ENCODE measurements at regions not wholly inside any gene's neighbourhood (a gene's known extent, or its start where the extent isn't known, plus 50 kb on each side); places are given as distances from the start of the nearest gene placed in this dataset.
A peak's percentile ranks its signal among the peaks of the same experiment; 100 is the strongest.
"Not testable (repeated sequence)": the region's sequence is repeated elsewhere in the genome, so short reads cannot be mapped to it uniquely, and the experiment has no call there.

DNA sequence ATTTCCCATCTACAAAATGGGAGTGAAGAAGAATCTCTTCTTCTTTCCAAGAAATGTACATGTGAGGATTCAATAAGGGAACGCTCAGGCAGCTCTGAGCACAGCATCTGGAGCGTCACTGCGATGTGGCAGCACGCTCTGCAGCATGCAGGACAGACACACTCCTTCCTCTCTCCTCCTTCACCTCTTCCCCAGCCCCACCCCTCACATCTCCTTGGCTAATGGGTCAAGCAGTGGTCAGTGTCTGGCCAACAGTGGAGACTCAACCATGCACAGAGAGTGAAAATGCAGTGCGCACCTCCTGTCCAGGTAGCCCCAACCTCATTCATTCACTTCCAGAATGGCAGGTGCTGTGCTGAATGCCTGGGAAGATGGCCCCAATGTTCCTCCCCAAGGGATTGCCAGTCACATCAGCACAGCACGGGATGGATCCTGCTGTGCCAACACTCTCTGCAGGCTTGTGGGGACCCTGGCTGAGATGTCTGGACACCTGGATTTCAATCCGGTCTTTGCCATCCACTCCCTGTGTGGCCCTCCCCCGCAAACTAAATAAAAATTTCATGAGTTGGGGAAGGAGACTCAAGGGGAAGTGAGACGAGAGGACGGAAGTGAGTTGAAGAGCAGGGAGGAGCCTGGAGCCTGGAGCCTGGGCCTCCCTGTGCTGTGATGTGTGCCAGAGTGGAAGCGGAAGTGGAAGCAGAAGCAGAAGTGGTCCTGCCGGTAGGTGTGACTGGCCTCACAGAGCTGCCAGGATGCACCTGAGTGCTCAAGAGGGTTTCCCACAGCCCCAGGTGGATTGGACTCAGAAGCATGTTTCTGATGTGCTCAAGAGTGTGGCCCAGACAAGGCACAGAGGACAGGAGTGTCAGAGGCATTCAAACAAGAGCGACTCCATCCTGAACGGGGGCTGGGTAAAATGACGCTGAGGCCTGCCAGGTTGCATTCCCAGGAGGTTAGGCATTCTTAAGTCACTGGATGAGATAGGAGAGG is 163.9 kb downstream of the SMAD6 start:
- peak; percentile 90 for DNase-seq

DNA sequence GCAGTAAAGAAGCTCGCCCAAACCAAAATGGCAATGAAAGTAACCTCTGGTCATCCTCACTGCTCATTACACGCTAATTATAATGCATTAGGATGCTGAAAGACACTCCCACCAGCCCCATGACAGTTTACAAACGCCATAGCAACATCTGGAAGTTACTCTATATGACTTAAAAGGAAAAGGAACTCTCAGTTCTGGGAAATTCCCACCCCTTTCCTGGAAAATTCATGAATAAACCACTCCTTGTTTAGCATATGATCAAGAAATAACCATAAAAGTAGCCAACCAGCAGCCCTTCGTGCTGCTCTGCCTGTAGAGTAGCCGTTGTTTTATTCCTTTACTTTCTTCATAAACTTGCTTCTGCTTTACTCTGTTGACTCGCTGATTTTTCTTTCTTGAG is 164.6 kb downstream of the SMAD6 start:
- peak; percentile 74 for DNase-seq

DNA sequence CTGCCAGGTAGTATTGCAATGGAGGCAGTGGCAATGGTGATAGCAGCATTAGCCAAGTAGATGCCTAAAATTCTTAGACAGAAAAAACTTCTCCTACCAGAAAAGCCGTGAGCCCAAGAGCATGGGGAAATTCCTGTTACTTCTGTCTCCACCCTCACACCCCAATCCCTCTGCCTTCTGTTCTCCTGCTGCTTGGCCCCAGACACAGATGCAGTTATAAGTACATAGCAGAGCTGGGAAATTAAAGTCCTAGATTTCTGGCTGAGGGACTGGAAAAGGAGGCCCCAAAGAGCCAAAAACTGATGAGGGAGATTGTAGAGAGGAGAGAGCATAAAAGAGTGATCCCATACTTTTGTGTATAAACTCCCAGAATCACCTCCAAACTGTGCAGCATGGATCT is 166.9 kb downstream of the SMAD6 start:
- no peak for DNase-seq

DNA sequence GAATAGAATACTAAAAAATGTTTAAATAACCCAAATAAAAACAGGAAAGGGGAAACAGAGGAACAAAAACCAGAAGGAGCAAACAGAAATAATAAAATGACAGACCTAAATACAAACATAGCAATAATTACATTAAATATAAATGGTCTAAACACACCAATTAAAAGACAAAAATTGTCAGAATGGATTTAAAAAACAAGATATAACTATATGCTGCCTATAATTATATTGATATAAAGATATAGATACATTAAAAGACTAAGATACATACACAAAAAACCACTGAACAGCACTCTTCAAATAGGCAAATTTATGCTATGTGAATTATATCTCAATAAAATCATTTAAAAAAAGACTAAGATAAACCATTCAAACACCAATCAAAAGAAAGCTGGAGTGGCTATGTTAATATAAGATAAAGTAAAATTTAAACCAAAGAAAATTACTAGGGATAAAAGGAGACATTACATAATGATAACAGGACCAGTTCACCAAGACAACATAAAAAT is 168.9 kb downstream of the SMAD6 start:
- DNase-seq: no peak

DNA sequence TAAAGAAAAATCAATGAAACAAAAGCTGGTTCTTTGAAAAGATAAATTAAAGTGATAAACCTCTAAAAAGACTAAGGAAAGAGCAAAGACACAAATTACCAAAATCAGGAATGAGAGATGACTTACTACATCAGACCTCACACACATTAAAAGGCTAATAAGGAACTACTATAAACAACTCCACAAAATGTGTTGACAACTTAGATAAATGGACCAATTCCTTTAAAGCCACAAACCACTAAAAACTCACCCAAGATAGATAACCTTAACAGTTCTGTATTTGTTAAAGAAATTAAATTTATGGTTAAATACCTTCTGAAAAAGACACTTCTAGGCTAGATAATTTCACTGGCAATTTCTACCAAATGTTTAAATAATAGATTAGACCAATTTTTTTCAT is 170.4 kb downstream of the SMAD6 start:
- no peak for DNase-seq

DNA sequence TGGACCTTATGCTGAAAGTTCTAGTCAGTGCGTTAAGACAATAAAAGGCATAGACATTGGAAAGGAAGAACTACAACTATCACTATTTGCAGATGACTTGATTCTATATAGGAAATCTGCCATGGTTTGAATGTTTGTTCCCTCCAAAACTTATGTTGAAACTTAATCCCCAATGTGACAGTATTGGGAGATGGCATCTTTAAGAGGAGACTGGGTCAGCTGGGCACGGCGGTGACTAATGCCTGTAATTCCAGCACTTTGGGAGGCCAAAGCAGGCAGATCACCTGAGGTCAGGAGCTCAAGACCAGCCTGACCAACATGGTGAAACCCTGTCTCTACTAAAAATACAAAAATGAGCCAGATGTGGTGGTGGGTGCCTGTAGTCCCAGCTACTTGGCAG is 171.3 kb downstream of the SMAD6 start:
- not testable (repeated sequence) for DNase-seq

DNA sequence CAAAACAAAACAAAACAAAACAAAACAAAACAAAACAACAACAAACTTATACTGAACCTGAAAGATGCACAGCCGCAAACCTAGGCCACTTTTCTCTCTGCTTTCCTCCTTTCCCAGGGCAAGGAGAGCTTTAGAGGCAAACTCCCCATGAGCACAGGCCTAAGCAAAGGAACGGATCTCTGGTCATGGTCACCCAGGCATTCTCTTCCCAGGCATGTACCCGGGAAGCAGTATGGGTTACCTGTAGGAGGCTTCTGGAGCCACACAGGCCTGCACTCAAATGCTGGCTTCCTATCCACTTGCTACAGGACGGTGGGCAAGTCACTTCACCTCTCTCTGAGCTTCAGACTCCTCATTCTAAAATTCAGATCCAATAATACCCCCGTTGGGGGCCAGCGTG is 171.8 kb downstream of the SMAD6 start:
- no peak for DNase-seq

DNA sequence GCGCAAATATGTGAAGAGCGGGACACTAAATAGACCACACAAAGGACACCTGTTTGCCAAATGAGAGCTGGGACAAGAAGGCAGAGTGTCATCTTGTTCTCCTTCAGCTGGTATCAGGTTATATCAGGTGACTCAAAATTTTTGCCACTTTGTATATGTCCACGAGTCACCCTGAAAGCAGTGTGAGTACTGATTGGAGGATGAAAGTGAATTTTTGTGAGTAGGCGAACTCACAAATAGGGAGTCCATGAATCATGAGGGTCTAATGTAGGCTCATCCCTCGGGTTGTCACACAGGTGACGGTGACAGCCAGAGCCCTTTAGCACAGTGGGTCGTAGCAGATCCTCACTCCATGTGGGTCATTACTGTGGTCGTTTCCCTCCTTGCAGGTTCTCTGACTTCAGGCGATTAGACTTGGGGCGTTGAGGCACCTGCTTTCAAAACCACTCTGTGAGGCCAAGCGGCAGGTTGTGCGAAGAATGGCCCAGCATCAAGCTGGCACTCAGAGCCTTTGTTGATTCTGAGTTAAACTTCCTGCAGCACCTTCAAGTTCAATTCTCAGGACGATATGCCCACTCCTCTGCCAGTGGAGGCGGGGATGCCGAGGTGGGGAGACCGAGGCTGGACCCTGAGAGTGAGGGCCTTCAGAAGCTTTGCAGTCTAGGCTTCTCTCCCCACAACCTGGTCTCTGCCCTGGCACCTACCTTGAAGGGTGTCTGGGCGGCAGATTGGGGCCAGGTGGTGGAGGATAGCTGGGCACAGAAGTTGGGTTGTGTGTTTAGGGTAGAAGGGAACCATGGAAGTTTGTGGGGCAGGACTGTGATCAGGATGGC is 173.8 kb downstream of the SMAD6 start:
- DNase-seq: no peak

DNA sequence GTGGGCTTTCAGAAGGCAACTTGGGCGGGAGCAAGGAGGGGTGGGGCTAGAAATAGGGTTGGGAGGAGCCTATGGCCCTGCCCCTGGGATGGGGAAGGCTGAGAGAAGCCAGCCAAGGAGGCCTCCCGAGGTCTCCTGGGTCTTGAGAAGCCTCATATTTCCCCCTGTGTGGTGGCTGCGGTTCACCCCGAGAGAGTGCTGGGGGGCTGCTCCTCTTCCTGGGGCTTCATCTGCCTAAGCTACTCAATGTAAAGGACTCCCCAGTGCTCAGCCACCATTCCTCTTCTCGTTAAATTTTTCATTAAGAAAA is 174.3 kb downstream of the SMAD6 start:
- DNase-seq: no peak

DNA sequence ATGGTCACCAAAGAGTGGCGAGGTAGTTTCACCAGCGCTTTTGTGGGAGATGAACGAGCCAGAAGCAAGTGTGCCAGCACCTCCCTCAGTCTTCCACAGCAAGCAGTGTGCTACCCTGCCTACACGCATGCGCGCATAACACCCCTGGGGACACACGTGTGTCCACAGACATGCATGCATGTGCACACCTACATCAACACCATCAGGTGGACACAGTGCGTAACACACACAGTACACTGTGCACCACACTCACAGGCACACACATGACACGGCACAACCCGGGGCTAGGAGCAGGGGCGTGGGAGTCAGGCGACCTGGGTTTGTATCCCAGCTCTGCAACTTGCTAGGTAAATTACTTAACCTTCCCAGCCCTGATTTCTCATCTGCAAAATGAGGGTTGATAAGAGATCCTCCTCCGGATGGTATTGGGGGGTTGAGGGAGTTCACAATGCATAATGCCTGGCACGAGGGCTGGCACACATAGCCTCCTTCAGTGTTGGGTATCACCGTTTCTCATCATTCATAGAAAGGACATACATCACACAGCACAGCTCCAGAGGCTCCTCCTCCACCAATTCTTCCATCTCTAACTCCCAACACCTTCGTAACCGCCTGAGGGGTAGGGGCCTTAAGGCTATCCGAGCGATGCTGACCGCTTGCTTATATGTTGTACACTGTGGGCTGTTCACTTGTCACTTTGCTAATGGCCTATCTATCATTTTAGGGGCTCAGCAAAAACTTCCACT is 174.9 kb downstream of the SMAD6 start:
- DNase-seq: no peak

DNA sequence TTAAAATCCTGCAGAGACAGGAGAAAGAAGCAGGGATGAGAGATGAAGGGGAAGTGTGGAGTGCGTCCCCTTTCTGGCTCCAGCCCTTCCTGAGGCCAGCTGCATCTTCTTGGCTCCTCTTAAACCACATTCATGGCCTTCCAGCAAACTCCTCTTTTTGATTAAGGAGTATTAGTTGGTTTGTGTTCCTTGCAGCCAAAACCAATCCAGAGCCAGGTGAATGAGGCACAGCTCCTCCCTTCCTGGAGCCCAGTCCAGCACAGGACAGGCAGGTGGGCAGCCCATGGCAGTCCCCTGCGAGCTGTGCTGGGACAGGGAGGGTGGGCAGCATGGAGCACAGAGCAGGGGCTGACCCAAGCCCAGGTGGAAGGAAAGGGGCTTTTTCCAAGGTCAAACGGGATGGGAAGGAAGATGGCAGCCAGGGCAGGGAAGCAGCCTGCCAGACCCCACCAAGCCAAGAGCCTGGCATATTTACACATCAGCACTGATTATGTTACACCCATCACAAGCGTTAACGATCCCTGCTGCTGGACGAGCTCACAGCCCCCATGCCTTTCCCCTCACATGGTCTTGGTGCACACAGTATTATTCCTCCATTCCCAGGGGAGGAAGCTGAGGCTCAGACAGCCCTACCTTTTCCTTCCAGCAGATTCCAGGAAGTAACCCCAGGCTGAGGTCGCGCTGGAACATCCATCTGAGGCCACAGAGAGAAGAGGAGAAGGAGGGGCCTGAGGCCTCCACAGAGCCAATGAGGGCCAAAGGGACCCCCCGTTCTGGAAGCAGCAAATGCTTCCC is 175.6 kb downstream of the SMAD6 start:
- DNase-seq: no peak

DNA sequence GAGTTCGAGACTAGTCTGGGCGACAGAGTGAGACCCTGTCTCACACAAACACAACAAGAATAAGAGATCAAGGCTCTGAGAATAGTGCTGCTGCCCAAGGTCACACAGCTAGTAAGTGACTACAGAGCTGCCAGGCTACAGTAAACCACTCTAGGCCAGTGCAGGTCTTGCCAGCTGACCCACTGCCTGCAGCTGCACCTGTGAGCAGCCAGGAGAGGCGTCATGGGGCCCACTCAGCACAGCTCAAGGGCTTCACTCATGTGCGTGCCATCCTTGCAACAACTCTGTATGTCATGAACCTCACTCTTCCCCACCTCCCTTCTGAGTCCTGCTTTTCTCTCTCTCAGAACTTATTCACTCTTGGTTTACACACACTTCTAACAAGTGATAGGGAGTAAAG is 176.7 kb downstream of the SMAD6 start:
- DNase-seq: no peak

DNA sequence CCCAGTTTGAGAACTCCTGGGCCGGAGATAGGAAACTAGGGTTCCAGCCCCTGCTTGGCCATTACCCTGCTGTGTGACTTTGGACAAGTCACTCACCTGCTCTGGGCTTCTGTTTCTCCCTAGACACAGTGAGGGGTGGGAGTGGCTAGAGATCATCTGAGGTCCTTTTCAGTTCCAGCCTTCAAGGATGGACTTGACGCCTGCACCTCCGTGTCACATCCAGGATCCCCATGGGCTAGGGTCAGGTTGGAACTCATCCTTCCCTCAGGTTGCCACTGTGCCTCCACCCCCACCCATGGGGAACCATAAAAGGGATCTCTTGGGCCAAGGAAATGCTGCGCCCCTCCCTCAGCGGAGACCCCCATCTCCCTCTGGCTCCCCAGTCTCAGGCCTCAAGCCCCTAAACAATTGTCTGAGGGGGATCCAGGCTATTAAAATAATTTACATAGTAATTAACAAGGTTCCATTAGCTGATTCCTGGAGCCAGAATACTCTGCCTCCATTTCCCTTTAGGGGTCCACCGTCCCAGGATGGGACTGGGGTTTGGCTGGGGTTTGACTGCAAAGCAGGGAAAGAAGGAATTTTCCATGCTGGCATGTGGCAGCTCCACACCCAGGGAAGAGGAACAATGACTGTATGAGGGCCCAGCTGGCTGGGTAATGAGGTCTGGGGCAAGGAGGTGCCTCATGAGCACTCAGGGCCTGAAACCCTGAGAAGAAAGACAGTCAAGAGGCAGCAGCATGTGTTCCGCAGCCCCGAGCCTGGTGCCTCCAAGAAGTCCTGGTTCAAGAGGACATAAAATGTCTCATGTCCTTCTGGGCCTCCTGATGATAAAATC is 177.7 kb downstream of the SMAD6 start:
- DNase-seq: no peak

DNA sequence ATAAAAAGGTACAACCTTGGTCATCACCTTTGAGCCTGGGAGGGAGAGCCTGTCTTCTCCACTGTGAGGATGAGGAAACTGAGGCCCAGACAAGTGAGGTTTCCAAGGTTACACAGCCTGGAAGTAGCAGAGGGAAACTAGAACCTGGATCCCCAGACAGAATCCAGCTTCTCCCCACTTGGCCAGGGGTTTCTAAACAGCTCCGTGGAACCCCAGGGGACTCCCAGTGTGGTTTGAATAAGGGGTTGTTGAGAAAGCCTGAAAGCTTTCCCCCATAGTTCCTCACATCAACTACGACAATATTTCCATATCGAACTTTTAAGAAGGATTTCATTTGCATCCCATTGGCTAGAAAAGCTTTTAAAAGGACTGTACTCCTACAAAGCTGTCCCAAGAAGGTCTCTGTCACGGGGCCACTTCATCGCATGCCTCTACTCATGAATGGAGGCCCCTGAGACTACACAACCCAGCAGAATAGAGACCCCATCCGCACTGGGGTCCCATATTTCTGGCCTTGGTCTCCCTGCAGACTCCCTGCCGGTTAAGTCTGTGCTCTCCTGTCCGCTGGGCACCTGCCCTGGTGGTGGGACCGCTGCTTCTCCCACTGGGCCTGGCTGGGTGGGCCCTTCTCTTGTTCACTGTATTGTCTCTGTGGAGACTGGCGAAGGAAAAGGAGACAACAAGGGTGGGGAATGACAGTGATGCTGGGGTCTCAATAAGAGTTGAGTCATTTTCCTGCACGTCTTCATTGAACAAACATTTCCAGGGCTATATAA is 178.5 kb downstream of the SMAD6 start:
- DNase-seq: no peak

DNA sequence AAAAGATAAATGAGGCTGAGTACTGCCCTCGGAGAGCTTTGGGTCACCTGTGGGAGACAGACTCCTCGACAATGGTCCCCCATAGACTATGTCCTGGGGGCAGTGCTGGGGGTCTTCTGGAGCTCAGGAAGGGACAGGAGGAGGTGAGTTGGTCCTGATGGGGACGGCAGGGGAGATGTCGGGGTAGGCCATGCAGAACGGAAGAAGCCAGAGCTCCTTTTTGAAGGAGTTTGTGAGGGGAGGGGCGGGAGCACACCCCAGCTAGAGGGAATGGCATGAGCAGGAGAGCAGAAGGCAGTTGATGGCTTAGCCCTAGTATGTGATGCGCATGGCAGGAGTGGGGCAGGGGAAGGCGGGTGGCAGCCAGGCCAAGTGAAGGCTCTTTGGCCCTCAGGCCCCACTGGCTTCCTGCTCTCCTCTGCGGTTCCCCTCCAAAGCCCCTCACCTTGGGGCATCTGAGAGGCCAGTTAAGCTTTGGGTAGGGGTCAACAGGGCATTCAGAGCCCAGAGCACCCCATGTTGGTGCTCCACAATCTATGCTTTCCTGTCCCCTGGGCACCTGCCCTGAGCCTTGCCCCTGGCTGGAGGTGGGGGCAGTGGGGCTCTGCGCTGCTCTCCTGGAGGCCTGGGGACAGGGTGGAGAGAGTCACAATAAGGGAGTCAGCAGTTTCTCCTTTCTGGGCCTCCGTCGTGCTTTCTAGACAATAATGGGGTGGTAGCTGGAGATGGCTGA is 179.3 kb downstream of the SMAD6 start:
- no peak for DNase-seq

DNA sequence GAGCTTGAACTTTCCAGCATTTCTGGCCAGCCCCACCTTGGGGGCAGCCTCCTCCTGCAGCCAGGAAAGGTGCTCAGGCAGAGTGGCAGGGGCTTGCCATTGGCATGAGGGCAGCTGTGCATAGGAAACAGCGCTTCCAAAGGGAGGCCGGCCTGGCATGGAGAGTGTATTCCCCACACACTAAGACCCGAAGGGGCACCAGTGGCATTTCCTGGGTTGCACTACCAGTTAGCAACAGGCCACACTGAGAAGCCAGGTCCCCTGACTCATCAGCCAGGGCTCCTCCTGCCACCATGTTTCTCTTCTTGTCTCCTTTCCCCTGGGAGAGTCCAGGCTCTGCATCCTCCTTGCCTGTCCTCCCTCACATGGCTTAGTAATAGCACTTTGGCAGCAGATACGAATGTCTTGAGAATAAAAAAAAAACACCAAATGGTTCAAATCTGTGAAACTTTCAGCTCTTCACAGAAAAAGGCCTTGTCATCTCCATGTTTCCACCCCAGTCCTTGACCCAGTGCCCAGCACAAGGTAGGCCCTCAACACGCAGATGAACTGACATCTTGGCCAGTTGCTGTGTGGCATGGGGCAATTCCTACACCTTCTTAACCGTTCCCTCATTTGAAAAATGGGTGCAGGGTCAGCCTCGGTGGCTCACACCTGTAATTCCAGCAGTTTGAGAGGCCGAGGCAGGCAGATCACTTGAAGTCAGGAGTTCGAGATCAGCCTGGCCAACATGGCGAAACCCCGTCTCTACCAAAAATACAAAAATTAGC is 180.4 kb downstream of the SMAD6 start:
- no peak for DNase-seq

DNA sequence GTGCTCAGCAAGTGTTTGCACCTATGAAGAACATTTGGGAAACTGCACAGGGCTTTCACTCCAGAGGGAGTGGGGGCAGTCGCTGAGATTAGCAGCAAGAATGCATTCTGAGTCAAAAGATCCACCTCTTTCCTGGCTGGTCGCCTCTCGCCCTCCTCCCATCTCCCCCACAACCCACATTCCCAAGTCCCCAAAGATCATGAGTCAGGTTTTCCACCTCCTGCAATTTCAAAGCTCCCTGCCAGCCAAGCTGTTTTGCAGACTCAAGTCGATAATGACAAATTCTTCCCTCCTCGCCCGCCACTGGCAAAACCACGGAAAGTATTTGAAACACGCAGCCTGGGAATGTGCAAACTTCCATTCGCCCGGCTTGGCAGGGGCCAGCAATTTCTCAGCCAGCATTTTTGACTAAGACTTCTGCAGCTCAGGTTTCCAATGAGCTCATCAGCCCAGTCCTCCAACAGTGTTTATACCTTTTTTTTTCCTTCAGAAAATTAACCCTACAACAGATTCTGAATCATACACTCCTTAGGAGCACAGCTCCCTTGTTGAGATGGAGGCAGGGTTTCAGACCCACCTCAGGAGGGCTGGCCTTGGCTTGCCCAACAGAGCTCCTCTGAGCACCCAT is 181.4 kb downstream of the SMAD6 start:
- no peak for DNase-seq

DNA sequence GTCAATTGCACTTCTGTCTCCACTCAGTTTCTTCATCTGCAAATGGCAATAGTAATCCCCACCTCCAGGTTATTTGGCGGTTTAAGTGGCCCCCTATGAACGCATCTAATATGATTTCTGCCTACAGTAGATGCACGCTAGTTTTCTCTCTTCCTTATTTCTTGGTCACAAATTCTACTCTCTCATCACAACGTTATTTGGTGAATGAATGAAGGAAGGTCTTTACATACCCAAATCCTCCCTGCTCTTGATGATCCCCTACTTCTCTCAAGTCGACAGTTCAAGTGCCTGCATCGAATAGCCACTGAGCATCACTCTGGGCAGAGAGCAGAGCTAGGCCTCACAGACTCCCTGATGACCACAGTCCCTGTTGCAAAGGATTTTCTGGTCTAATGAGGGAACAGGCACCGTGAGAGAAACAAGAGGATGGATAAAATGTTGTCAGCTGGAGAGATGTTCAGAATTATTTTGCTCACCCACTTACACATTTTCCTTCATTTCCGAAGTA is 181.2 kb upstream of the SMAD3 start:
- DNase-seq: no peak

All from inflammatory macrophage treated with lipopolysaccharide for 4 hours (primary cell).